Activated CD4-positive, CD25-positive, alpha-beta regulatory T cell treated with anti-CD3 and anti-CD28 coated beads, Interleukin-2, amount 50 U/mL, for 16 hours (primary cell): ENCODE measurements at regions not wholly inside any gene's neighbourhood (a gene's known extent, or its start where the extent isn't known, plus 50 kb on each side); places are given as distances from the start of the nearest gene placed in this dataset.

Experiments used
- DNase-seq: peaks from one replicate; pipeline ENCODE4 v3.0.0-alpha.2; 2020; ENCODE audit warnings: low read depth, low spot score

GRCh38 chr4:176898791-176899190 is 106.1 kb upstream of the VEGFC start:
- DNase-seq: no peak

- no peak for DNase-seq
These were observed 110.1 kb upstream of the VEGFC start for GRCh38 chr4:176902710-176903323.

DNA sequence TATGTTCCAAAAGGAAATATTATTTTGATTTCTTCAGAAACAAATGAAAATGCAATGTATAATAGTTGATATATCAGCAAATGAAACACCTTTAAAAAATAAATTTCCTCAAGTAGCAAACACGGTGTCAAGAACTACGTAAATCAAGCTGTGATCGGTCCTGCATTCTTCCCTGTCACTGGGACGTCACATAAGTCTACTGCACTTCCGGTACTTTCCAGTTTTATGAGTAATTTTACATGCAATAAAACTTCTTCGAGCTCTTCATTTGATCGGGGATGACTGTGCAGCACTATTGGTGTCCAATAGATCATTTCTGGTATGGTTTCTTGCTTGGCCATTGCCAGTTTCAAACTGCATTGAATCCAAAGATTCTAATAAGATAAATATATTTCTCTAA is 114.0 kb upstream of the VEGFC start:
- DNase-seq: no peak

DNA sequence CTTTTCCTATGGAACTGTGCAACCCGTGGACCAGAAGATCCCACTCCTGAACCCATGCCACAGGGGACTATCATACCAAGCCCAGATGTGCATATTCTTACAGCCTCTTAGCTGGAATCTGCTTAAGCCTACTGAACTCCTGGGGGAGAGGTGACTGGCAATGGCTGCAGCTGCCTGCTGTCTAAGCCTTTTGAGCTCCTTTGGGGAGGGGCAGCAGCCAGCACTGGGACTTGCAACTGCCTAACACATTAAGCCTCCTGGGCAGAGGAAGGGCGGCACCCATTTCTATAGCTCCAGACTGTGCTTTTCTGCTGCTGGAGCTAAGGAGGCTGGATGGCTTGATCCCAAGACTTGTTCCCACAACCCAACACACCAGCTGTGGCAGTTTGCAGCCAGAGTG is 117.9 kb upstream of the VEGFC start:
- no peak for DNase-seq

GRCh38 chr4:176919631-176920030 is 126.9 kb upstream of the VEGFC start:
- no peak for DNase-seq

GRCh38 chr4:176920694-176921093 is 128.0 kb upstream of the VEGFC start:
- no peak for DNase-seq

DNA sequence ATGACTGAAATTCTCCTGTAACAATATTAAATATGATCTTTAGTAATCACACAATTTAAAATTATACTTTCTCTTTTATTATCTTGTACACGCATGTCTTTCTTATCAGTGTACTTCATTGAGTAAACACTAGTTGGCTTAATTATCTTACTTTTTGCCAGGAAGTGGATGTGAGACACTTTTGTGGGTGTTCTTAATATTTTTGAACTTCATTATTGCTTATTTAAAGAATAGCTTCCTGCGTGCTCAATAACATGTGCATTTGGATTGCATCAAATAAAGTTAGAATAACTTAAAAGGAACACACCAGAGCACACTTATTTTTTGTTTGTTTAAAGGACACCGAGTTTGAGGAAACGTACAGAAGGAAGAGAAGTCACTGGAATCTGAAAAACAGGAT is 128.5 kb upstream of the VEGFC start:
- DNase-seq: no peak

GRCh38 chr4:176924238-176924637 is 131.5 kb upstream of the VEGFC start:
- DNase-seq: no peak

- DNase-seq: no peak
These were observed 133.2 kb upstream of the VEGFC start for GRCh38 chr4:176925962-176926361.

DNA sequence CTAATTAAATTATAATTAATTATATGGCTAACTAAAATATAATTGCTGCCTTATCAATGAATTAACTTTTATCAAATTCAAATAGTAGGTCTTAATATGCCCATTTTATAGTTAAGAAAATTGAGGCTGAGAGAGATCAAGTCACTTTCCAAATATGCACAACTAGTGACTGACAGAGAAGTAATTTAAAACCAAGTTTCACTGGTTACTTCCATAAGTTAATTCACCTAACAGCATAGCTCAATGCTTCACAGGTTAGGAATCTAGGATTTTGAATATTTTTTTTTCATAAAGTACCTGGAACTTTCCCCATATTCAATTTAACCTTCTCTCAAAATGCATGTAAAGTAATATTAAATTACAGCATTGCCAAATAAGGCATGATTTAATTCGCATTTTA is 134.4 kb upstream of the VEGFC start:
- no peak for DNase-seq

DNA sequence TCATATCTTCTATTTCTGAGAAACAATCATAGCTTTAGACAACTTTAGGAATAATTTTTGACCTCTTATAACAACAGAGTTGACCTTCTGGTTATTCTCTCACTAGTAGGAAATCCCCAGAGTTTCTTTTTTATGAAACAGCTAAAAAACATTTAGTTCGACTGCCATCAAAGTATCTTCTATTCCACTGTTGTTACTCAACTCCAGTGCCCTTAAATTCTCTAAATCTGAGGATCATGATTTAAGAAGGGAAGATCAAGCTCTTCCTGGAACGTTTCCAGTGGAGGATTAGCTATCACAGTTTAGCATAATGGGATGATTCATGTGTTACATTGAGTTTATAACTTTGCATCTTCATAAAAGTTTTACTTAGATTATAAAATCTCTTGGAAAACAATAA is 134.9 kb upstream of the VEGFC start:
- DNase-seq: no peak

DNA sequence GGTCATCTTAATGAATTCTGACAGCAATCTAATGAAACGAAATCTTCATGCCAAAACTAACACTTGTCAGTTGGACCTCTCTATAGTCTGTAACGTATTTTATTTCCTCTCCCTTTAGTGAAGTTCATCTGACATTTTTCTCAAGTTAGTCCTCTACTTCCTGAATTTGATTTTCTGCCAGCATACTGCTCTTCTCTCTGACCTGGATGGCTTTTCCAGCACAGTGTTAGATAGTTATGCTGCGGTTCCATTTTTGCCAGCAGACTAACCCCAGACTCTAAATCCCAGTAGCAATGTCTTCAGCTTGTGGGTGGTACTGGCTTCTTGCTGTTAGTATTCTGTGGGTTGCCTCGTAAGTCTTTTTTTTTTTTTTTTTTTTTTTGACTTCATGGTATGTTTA is 146.7 kb upstream of the VEGFC start:
- no peak for DNase-seq

GRCh38 chr4:176945334-176945733 is 152.6 kb upstream of the VEGFC start:
- DNase-seq: no peak

DNA sequence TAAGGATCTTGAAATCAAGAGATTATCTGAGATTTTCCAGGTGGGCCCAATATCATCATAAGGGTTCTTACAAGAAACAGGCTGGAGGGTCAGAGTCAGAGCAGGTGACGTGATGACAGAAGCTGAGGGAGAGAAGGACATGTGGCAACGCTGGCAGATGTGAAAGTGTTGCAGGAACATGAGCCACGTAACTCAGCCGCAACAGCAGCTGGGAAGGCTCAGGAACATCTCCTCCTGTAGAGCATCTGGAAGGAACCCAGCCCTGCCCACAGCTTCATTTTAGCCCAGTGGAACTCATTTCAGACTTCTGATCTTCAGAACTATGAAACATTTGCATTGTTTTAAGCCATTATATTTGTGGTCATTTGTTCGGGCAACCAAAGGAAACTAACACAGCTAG is 156.3 kb upstream of the VEGFC start:
- no peak for DNase-seq

- no peak for DNase-seq
These were observed 160.3 kb upstream of the VEGFC start for GRCh38 chr4:176953021-176953420.

- no peak for DNase-seq
These were observed 164.8 kb upstream of the VEGFC start for GRCh38 chr4:176957353-176958118.

GRCh38 chr4:176959980-176960379 is 167.3 kb upstream of the VEGFC start:
- no peak for DNase-seq

DNA sequence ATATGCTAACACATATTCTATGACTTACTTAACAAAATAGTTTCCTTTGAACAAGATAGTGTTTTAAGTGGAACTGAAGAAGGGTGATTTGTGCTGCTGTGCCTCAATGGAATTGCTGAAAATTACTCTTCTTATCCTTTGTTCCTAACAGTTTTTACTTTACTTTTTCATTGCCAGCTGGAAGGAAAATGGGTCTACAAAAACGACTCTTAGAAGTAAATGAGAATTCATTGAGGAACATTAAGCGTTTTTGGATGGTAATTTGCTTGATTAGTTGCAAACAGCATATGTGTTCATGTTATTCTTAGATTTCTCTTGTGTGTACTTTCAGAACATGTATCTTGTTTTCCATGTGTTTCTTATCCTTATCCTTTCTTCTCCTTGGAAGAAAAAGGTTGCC is 170.4 kb upstream of the VEGFC start:
- DNase-seq: no peak

- no peak for DNase-seq
These were observed 171.5 kb upstream of the VEGFC start for GRCh38 chr4:176964116-176964691.

DNA sequence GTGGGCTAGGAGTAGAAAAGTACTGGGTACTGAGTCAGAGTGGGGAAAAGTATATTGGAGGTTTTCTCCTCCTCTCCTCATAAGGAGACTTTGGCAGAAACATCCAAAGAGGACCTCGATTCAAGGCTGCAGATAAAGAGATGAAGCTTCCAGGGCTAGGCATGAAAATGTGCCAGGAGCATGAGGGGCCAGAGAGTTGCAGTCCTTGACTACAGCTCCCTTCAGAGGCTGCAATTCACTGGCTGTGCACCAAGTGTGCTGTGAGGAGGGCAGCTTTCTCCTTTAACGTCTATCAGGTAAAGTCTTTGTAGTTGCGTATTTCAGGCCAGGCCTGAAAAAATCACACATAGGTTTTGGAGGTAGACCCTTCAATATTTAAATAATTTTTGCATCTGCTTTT is 174.9 kb upstream of the VEGFC start:
- DNase-seq: no peak

- no peak for DNase-seq
These were observed 175.4 kb upstream of the VEGFC start for GRCh38 chr4:176968094-176968493.

GRCh38 chr4:176969011-176969410 is 176.3 kb upstream of the VEGFC start:
- DNase-seq: no peak

- no peak for DNase-seq
These were observed 178.1 kb upstream of the VEGFC start for GRCh38 chr4:176970853-176971252.
